ENCODE measurements at regions not wholly inside any gene's neighbourhood (a gene's known extent, or its start where the extent isn't known, plus 50 kb on each side); places are given as distances from the start of the nearest gene placed in this dataset.

DNA sequence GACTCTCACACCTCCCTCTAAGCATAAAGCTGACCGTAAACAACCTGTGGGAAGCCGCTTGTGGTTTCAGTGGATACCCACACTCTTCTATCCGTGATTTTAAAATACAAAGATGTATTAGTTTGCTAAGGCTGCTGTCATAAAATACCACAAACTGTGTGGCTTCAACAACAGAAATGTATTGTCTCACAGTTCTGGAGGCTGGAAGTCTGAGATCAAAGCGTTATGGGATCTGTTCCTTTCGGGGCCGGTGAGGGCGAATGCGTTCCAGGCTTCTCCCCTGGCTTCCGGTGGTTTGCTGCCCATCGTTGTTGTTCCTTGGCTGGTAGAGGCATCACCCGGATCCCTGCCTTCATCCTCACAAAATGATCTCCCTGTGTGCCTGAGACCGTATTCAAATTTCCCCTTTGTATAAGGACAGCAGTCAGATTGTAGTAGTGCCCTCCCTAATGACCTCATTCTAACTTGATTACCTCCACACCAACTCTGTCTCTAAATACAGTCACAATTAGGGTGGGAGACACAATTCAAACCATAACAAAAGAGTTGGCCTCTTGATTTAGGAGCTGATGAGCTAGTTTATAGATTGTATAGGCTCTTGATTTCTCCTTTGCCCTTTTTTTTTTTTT, 210.6 kb upstream of the SOX4 start:
- Histone ChIP-seq H3K27me3 (replicated peaks; ENCODE audit: control insufficient read depth, insufficient read depth, low read length) (no peaks in the 10 kb centered on the region), H3K36me3 (ENCODE audit: control insufficient read depth, insufficient read depth, low read length) (no peaks in the 10 kb centered on the region), H3K4me3 (replicated peaks; ENCODE audit: low read depth, low read length) (no peak overlapping the region)
- TF ChIP-seq, protein P1, sequence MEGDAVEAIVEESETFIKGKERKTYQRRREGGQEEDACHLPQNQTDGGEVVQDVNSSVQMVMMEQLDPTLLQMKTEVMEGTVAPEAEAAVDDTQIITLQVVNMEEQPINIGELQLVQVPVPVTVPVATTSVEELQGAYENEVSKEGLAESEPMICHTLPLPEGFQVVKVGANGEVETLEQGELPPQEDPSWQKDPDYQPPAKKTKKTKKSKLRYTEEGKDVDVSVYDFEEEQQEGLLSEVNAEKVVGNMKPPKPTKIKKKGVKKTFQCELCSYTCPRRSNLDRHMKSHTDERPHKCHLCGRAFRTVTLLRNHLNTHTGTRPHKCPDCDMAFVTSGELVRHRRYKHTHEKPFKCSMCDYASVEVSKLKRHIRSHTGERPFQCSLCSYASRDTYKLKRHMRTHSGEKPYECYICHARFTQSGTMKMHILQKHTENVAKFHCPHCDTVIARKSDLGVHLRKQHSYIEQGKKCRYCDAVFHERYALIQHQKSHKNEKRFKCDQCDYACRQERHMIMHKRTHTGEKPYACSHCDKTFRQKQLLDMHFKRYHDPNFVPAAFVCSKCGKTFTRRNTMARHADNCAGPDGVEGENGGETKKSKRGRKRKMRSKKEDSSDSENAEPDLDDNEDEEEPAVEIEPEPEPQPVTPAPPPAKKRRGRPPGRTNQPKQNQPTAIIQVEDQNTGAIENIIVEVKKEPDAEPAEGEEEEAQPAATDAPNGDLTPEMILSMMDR (IDR thresholded peaks at IDR 0.05; ENCODE audit: insufficient read depth, low read length, poor library complexity, severe bottlenecking) = no peak
- no peak for DNase-seq (ENCODE audit: extremely low read depth, insufficient read length)

DNA sequence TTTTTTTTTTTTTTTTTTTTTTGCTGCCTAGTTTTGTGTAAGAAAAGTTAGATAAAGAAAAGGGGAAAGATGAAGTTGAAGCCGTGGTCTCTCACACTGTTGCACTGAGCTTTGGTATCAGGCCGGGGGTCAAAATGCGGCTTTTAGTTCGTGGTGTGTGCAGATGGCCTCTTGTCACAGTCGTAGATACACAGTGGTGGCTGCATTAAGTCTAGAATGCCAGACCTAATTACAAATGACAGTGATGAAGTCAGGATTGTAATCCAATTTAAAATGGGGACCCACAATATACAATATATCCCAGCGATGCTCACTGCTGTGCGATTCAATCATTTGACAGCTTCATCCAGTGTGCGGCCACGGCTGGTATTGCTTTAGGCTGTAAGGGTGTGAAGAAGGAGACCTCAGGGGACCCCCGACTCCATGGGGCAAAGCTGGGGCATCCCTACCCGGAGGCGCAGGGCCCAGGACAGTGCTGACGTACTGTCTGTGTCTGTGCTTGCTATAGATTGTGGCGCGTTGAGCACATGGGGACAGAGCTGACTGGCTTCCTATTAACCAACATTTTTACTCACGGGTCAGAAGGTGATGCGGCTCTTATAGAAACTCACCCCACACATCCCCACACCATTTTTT, 210.0 kb upstream of the SOX4 start:
- H3K36me3 ChIP-seq (ENCODE audit: control insufficient read depth, insufficient read depth, low read length) = no peaks in the 10 kb centered on the region
- H3K4me3 ChIP-seq (replicated peaks; ENCODE audit: low read depth, low read length) = no peak overlapping the region
- TF ChIP-seq, protein P1 (IDR thresholded peaks at IDR 0.05; ENCODE audit: insufficient read depth, low read length, poor library complexity, severe bottlenecking) = no peak
- H3K27me3 ChIP-seq (replicated peaks; ENCODE audit: control insufficient read depth, insufficient read depth, low read length) = no peaks in the 10 kb centered on the region
- DNase-seq (ENCODE audit: extremely low read depth, insufficient read length) = no peak

DNA sequence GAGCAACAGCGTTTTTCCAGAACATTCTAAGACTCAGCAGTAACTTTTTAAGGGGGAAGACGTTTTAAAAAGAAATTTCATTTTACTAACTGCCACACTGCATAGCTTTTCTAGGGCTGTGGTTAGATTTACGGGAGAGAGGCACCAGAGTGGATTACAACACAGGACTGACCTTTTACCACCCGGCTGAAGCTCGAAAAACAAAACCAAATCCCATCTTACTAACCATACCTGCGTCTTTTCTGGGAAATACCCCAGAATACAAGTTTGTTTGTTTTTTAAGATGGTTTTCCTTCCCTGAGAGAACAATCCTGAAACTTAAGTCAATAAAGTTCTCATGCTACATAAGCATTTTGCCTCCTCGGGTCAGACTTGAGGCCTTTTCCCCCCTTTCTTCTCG, 209.3 kb upstream of the SOX4 start:
- DNase-seq (ENCODE audit: extremely low read depth, insufficient read length) = no peak
- no peaks in the 10 kb centered on the region for H3K36me3 ChIP-seq (ENCODE audit: control insufficient read depth, insufficient read depth, low read length)
- no peak overlapping the region for H3K4me3 ChIP-seq (replicated peaks; ENCODE audit: low read depth, low read length)
- H3K27me3 ChIP-seq (replicated peaks; ENCODE audit: control insufficient read depth, insufficient read depth, low read length) = no peaks in the 10 kb centered on the region
- TF ChIP-seq, protein P1 (IDR thresholded peaks at IDR 0.05; ENCODE audit: insufficient read depth, low read length, poor library complexity, severe bottlenecking) = no peak

DNA sequence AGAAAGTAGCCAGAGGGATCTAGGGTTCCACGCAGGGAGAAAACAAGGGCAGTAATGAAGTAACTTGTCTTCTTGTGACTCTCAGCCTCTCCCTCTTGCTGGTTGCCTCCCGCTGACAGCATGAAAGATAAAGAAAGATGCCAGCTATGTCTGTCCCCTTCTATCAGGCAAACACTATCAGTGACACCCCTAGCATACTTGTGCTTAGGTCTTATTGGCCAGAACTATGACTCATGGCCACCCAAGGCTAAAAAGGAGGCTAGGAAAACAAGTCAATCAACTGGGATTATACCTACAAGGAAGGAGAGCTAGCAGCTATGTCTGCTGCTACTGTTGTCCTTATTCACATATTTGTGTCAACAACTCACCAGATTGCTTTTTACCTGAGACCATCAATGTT, 206.8 kb upstream of the SOX4 start:
- TF ChIP-seq, protein P1 (IDR thresholded peaks at IDR 0.05; ENCODE audit: insufficient read depth, low read length, poor library complexity, severe bottlenecking) = no peak
- no peak overlapping the region for H3K4me3 ChIP-seq (replicated peaks; ENCODE audit: low read depth, low read length)
- no peak for DNase-seq (ENCODE audit: extremely low read depth, insufficient read length)
- H3K36me3 ChIP-seq (ENCODE audit: control insufficient read depth, insufficient read depth, low read length) = no peaks in the 10 kb centered on the region
- H3K27me3 ChIP-seq (replicated peaks; ENCODE audit: control insufficient read depth, insufficient read depth, low read length) = no peaks in the 10 kb centered on the region

DNA sequence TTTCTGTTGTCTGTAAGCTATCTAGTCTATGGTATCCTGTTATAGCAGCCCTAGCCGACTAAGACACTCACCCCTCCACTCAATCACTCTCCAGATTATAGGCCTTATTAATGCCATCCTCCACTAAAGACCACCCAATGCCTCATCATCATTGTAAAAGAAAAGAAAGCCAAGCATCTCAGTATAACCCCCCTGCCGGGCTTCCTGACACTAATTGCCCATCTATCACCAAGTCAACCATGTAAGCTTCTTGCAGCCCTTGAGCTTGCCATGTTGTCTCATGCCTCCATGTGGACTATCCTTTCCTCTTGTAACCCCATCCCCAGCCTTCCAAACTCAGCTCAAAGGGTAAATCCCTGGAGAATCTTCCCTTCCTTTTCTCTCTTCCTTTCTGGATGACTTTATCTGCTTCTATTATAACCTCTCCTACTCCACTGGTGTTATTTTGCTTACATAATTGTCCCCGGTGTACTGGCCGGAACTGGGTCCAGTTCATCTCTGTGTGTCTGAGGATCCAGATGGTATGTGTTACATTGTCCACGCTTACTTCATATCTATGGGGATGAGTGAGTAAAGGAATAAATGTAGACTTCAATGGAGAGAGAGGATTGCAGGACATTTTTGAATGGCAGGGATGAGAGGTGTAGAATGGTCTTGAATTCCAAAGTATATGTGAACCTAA, 202.9 kb upstream of the SOX4 start:
- no peak for DNase-seq (ENCODE audit: extremely low read depth, insufficient read length)
- TF ChIP-seq, protein P1 (IDR thresholded peaks at IDR 0.05; ENCODE audit: insufficient read depth, low read length, poor library complexity, severe bottlenecking) = no peak
- no peaks in the 10 kb centered on the region for H3K36me3 ChIP-seq (ENCODE audit: control insufficient read depth, insufficient read depth, low read length)
- no peak overlapping the region for H3K4me3 ChIP-seq (replicated peaks; ENCODE audit: low read depth, low read length)
- no peaks in the 10 kb centered on the region for H3K27me3 ChIP-seq (replicated peaks; ENCODE audit: control insufficient read depth, insufficient read depth, low read length)
